NB4 (cell line): ENCODE measurements at regions not wholly inside any gene's neighbourhood (a gene's known extent, or its start where the extent isn't known, plus 50 kb on each side); places are given as distances from the start of the nearest gene placed in this dataset.

Experiments used
- DNase-seq: peaks from one replicate; pipeline ENCODE4 v3.0.0; 2010; ENCODE audit warnings: low read depth
- H3K4me3 ChIP-seq: one replicate; pipeline ENCODE4 v1.5.1; 2011; ENCODE audit warnings: mild to moderate bottlenecking, low read depth, low read length, moderate library complexity
- CTCF ChIP-seq: IDR thresholded peaks from one replicate; pipeline ENCODE4 v1.5.1; 2012; ENCODE audit warnings: low read depth, low read length
- MYC ChIP-seq: IDR thresholded peaks from 2 replicates; pipeline ENCODE4 v1.6.1; 2011; ENCODE audit warnings: low read depth, low read length
- POLR2A ChIP-seq: IDR thresholded peaks from 2 replicates; pipeline ENCODE4 v1.6.1; 2011; ENCODE audit warnings: mild to moderate bottlenecking; ENCODE audit not compliant: insufficient read length; ENCODE audit errors: extremely low read depth
- TF ChIP-seq, protein P1 (sequence below): IDR thresholded peaks from 2 replicates; pipeline ENCODE4 v1.6.1; 2011; ENCODE audit warnings: low read depth, low read length

- H3K4me3 ChIP-seq: no peak overlapping the region
- TF ChIP-seq, protein P1, sequence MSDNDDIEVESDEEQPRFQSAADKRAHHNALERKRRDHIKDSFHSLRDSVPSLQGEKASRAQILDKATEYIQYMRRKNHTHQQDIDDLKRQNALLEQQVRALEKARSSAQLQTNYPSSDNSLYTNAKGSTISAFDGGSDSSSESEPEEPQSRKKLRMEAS: no peak
- TF ChIP-seq POLR2A (no peak), MYC (no peak)
- no peak for DNase-seq
Observed at GRCh38 chrX:80174925-80175574, 160.5 kb downstream of the TBX22 start.

GRCh38 chrX:80181079-80181478, 166.5 kb downstream of the TBX22 start:
- TF ChIP-seq POLR2A: no peak
- TF ChIP-seq MYC: no peak
- TF ChIP-seq, protein P1: no peak
- peak; percentile 23 for TF ChIP-seq CTCF
- peak; percentile 14 for DNase-seq
- H3K4me3 ChIP-seq: no peak overlapping the region

GRCh38 chrX:80184854-80185253, 170.3 kb downstream of the TBX22 start:
- H3K4me3 ChIP-seq: no peak overlapping the region
- TF ChIP-seq, protein P1: no peak
- TF ChIP-seq POLR2A: no peak
- no peak for TF ChIP-seq MYC
- no peak for TF ChIP-seq CTCF
- no peak for DNase-seq

DNA sequence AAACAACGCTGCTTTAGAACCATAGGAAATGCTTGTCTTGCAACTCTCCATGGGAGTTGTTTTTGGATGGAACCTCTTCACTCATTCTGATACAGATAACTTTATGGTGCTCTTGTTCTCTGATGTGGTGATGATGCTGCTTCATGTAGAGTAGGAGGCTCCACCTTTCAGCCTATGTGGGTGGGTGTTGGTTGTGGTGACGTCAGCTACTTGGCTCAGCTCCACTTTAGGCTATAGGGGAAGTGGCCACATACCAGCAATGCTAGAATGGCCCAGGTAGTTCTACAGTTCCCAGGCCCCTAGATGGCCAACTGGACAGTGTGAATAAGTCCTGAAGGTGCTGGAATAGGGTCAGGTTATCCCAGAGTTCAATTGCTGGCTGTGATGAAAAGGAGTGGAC, 192.1 kb downstream of the TBX22 start:
- no peak overlapping the region for H3K4me3 ChIP-seq
- no peak for DNase-seq
- TF ChIP-seq POLR2A (no peak), MYC (no peak), CTCF (no peak)
- TF ChIP-seq, protein P1: no peak

GRCh38 chrX:80207327-80207726, 192.8 kb downstream of the TBX22 start:
- no peak for DNase-seq

More at GRCh38 chrX:80207327-80207726, 192.8 kb downstream of the TBX22 start:
- TF ChIP-seq POLR2A: no peak
- TF ChIP-seq, protein P1: no peak
- no peak for TF ChIP-seq MYC
- TF ChIP-seq CTCF: no peak
- H3K4me3 ChIP-seq: no peak overlapping the region
